Activated CD4-positive, alpha-beta T cell treated with anti-CD3 and anti-CD28 coated beads, Interleukin-2, Interleukin-4, amounts not matched to agents 100 ng/mL and 50 ng/mL, durations not matched to agents 16 hours and 8 hours (primary cell): ENCODE measurements at regions not wholly inside any gene's neighbourhood (a gene's known extent, or its start where the extent isn't known, plus 50 kb on each side); places are given as distances from the start of the nearest gene placed in this dataset.
"Not testable (repeated sequence)": the region's sequence is repeated elsewhere in the genome, so short reads cannot be mapped to it uniquely, and the experiment has no call there.

ENCODE experiments used
- DNase-seq: peaks from one replicate; pipeline ENCODE4 v3.0.0-alpha.2; 2020; ENCODE audit warnings: low spot score

- DNase-seq, result no peak
Measured at GRCh38 chr10:81251457-81252115, 623.4 kb upstream of the NRG3 start.

GRCh38 chr10:81264991-81265390 lies 610.0 kb upstream of the NRG3 start:
- DNase-seq, result not testable (repeated sequence)

GRCh38 chr10:81270051-81270450 lies 604.9 kb upstream of the NRG3 start:
- DNase-seq, result no peak

- DNase-seq, result no peak
Measured at GRCh38 chr10:81280497-81281479, 594.2 kb upstream of the NRG3 start.

- DNase-seq, result no peak
Measured at GRCh38 chr10:81288544-81288943, 586.5 kb upstream of the NRG3 start.

- no peak for DNase-seq
Measured at GRCh38 chr10:81297292-81297691, 577.7 kb upstream of the NRG3 start.

GRCh38 chr10:81303656-81304055 lies 571.3 kb upstream of the NRG3 start:
- no peak for DNase-seq

GRCh38 chr10:81306971-81307782 lies 567.8 kb upstream of the NRG3 start:
- no peak for DNase-seq

- no peak for DNase-seq
Measured at GRCh38 chr10:81309041-81309552, 565.9 kb upstream of the NRG3 start.

- no peak for DNase-seq
Measured at GRCh38 chr10:81314471-81314870, 560.5 kb upstream of the NRG3 start.

GRCh38 chr10:81315026-81315425 lies 560.0 kb upstream of the NRG3 start:
- no peak for DNase-seq

GRCh38 chr10:81348003-81348402 lies 527.0 kb upstream of the NRG3 start:
- DNase-seq, result no peak

GRCh38 chr10:81367132-81367531 lies 507.9 kb upstream of the NRG3 start:
- DNase-seq, result no peak

- no peak for DNase-seq
Measured at GRCh38 chr10:81386817-81387216, 488.2 kb upstream of the NRG3 start.

- DNase-seq, result no peak
Measured at GRCh38 chr10:81403451-81403850, 471.5 kb upstream of the NRG3 start.

GRCh38 chr10:81405399-81405798 lies 469.6 kb upstream of the NRG3 start:
- no peak for DNase-seq

- no peak for DNase-seq
Measured at GRCh38 chr10:81414038-81414437, 461.0 kb upstream of the NRG3 start.

- DNase-seq, result no peak
Measured at GRCh38 chr10:81426722-81427121, 448.3 kb upstream of the NRG3 start.

GRCh38 chr10:81428456-81429134 lies 446.4 kb upstream of the NRG3 start:
- no peak for DNase-seq

GRCh38 chr10:81439445-81439844 lies 435.5 kb upstream of the NRG3 start:
- no peak for DNase-seq

- DNase-seq, result not testable (repeated sequence)
Measured at GRCh38 chr10:81441624-81442023, 433.4 kb upstream of the NRG3 start.
